ENCODE measurements at regions not wholly inside any gene's neighbourhood (a gene's known extent, or its start where the extent isn't known, plus 50 kb on each side); places are given as distances from the start of the nearest gene placed in this dataset.

- Mint-ChIP-seq H3K9me3 (peaks cover 0 to 8% (median 3%) of the 10 kb centered on the region in 7 donors), H3K4me1 (peaks cover 6% of the 10 kb centered on the region), H3K36me3 (no peaks in the 10 kb centered on the region), H3K4me3 (no peak overlapping the region), H3K27ac (no peak overlapping the region), H3K27me3 (ENCODE audit: low read depth in 3 of 3) (no peaks in the 10 kb centered on the region)
- Histone ChIP-seq H3K9me3 (replicated peaks in 1 of 2; ENCODE audit: control insufficient read depth in 1 of 2, insufficient read depth in 1 of 2, low read length in 2 of 2) (peaks cover 0 to 6% of the 10 kb centered on the region in 2 donors), H3K4me1 (ENCODE audit: control insufficient read depth in 1 of 2, insufficient read depth in 2 of 2, low read length in 2 of 2) (no peaks in the 10 kb centered on the region), H3K27ac (ENCODE audit: low read depth in 1 of 2, low read length in 2 of 2) (no peak overlapping the region), H3K27me3 (ENCODE audit: control insufficient read depth in 2 of 2, insufficient read depth in 2 of 2, low read length in 2 of 2) (no peaks in the 10 kb centered on the region), H4K20me1 (ENCODE audit: insufficient read depth, low read length) (no peaks in the 10 kb centered on the region), H3K9ac (ENCODE audit: insufficient read depth, low read length, poor library complexity, severe bottlenecking) (no peak overlapping the region), H2AFZ (ENCODE audit: insufficient read depth, low read depth, low read length, poor library complexity, severe bottlenecking) (no peak overlapping the region), H3K79me2 (ENCODE audit: insufficient read depth, low read length) (no peaks in the 10 kb centered on the region), H3K36me3 (replicated peaks in 1 of 2; ENCODE audit: control insufficient read depth in 1 of 2, insufficient read depth in 2 of 2, low read length in 2 of 2) (no peaks in the 10 kb centered on the region), H3K4me3 (replicated peaks in 1 of 3; ENCODE audit: low read depth in 2 of 3, low read length in 3 of 3) (no peak overlapping the region), H3K4me2 (replicated peaks; ENCODE audit: extremely low read depth, low read length, poor library complexity, severe bottlenecking) (peak overlapping the region; percentile 10)
- no CpG with 5 or more reads among the region's 2 CpGs for WGBS (ENCODE audit: insufficient coverage)
- TF ChIP-seq, protein P1, sequence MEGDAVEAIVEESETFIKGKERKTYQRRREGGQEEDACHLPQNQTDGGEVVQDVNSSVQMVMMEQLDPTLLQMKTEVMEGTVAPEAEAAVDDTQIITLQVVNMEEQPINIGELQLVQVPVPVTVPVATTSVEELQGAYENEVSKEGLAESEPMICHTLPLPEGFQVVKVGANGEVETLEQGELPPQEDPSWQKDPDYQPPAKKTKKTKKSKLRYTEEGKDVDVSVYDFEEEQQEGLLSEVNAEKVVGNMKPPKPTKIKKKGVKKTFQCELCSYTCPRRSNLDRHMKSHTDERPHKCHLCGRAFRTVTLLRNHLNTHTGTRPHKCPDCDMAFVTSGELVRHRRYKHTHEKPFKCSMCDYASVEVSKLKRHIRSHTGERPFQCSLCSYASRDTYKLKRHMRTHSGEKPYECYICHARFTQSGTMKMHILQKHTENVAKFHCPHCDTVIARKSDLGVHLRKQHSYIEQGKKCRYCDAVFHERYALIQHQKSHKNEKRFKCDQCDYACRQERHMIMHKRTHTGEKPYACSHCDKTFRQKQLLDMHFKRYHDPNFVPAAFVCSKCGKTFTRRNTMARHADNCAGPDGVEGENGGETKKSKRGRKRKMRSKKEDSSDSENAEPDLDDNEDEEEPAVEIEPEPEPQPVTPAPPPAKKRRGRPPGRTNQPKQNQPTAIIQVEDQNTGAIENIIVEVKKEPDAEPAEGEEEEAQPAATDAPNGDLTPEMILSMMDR (IDR thresholded peaks at IDR 0.05), result no peak
- intact Hi-C loops (cut with micrococcal nuclease), result no loop called here
- peak in 1 of 3 donors; percentile 10 for DNase-seq
Observed at GRCh38 chr13:72218966-72219365, 352.0 kb upstream of the DACH1 start.

DNA sequence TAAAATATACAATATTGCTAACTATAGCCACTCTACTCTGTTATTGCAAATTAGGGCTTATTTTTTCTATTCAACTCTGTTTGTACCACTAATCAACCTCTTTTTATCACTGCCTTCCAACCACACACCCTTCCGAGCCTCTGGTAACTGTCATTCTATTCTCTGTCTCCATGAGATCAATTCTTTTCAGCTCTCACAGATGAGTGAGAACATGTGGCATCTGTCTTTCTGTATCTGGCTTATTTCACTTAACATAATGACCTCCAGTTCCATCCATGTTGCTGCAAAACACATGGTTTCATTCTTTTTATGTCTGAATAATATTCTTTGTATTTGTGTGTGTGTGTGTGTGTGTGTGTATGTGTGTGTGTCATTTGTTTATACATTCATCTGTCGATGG, 350.1 kb upstream of the DACH1 start:
- Mint-ChIP-seq H3K4me3 (no peak overlapping the region), H3K4me1 (peaks cover 6% of the 10 kb centered on the region), H3K9me3 (peaks cover 0 to 5% (median 3%) of the 10 kb centered on the region in 7 donors), H3K27me3 (ENCODE audit: low read depth in 3 of 3) (peaks cover 0 to 2% (median 0%) of the 10 kb centered on the region in 3 donors), H3K36me3 (no peaks in the 10 kb centered on the region), H3K27ac (no peak overlapping the region)
- 100% methylated on average over 1 of the region's 2 CpGs for WGBS (ENCODE audit: insufficient coverage)
- Histone ChIP-seq H3K79me2 (ENCODE audit: insufficient read depth, low read length) (no peaks in the 10 kb centered on the region), H3K36me3 (replicated peaks in 1 of 2; ENCODE audit: control insufficient read depth in 1 of 2, insufficient read depth in 2 of 2, low read length in 2 of 2) (no peaks in the 10 kb centered on the region), H2AFZ (ENCODE audit: insufficient read depth, low read depth, low read length, poor library complexity, severe bottlenecking) (no peak overlapping the region), H3K4me1 (ENCODE audit: control insufficient read depth in 1 of 2, insufficient read depth in 2 of 2, low read length in 2 of 2) (no peaks in the 10 kb centered on the region), H3K4me2 (replicated peaks; ENCODE audit: extremely low read depth, low read length, poor library complexity, severe bottlenecking) (no peak overlapping the region), H3K27me3 (ENCODE audit: control insufficient read depth in 2 of 2, insufficient read depth in 2 of 2, low read length in 2 of 2) (no peaks in the 10 kb centered on the region), H3K9ac (ENCODE audit: insufficient read depth, low read length, poor library complexity, severe bottlenecking) (no peak overlapping the region), H3K27ac (ENCODE audit: low read depth in 1 of 2, low read length in 2 of 2) (no peak overlapping the region), H4K20me1 (ENCODE audit: insufficient read depth, low read length) (no peaks in the 10 kb centered on the region), H3K9me3 (replicated peaks in 1 of 2; ENCODE audit: control insufficient read depth in 1 of 2, insufficient read depth in 1 of 2, low read length in 2 of 2) (peaks cover 0 to 6% of the 10 kb centered on the region in 2 donors), H3K4me3 (replicated peaks in 1 of 3; ENCODE audit: low read depth in 2 of 3, low read length in 3 of 3) (no peak overlapping the region)
- DNase-seq, result no peak
- TF ChIP-seq, protein P1 (IDR thresholded peaks at IDR 0.05), result no peak
- intact Hi-C loops (cut with micrococcal nuclease), result no loop called here

Measured in CD14-positive monocyte (primary cell).